Breast epithelium (tissue), 3 donors: ENCODE measurements at regions not wholly inside any gene's neighbourhood (a gene's known extent, or its start where the extent isn't known, plus 50 kb on each side); places are given as distances from the start of the nearest gene placed in this dataset.

Experiments
- CTCF ChIP-seq, 3 donors: fragments of 450-650 bp; IDR thresholded peaks; one replicate each; pipeline ENCODE4 v1.5.1; 2016 to 2017; ENCODE audit warnings: antibody characterized with exemption in 3 of 3, mild to moderate bottlenecking in 3 of 3, moderate library complexity in 3 of 3
- POLR2A ChIP-seq: fragments of 450-650 bp; IDR thresholded peaks from one replicate; pipeline ENCODE4 v1.6.1; 2016; ENCODE audit warnings: antibody characterized with exemption, mild to moderate bottlenecking, moderate library complexity

- TF ChIP-seq POLR2A = no peak
- no peak for TF ChIP-seq CTCF (IDR thresholded peaks at IDR 0.05)
These were observed 203.2 kb downstream of the TUBA3C start for GRCh38 chr13:18978447-18978846.
